ENCODE measurements at regions not wholly inside any gene's neighbourhood (a gene's known extent, or its start where the extent isn't known, plus 50 kb on each side); places are given as distances from the start of the nearest gene placed in this dataset.
"Not testable (repeated sequence)": the region's sequence is repeated elsewhere in the genome, so short reads cannot be mapped to it uniquely, and the experiment has no call there.

DNA sequence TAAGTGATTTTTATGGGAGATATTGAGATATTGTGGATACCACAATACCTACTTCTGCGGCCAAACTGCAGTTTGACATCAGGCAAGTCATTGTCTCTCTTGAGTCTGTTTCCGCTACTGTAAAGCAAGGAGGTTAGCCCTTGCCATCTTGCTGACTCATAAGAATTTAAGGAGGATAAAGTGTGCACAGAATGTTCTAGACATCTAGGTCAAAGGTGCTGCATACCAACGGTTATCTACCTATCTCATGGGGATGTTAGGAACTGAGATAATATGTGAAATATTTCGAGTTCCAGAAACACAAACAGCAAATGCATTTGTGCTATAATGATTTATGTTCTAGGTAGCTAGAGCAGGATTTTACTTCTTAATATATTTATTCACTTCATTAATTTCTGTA lies 211.5 kb upstream of the NR3C2 start:
- in situ Hi-C loops (cut with MboI), result no loop called here
- H3K9ac ChIP-seq, result no peak overlapping the region

DNA sequence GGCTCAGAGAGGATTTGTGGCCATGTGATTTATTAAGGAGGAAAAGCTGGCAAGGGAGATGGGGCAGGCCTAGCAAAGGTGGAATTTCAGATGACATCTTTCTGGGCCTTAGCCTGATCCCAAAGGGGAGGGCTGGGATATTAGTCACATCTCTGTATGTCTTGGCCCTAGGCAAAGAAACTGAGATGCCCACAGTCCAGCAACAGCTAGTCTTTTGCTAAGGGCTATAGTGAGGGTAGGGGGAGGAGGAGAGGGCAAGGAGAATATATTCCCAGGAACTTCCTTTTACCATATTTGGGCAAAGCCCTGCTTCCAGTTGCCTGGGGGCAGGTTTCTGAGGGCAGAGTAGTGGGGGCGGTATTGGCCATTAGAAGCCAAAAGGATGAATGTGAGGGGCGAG lies 209.8 kb upstream of the NR3C2 start:
- H3K4me2 ChIP-seq (ENCODE audit: unreplicated experiment), result no peak overlapping the region

More for the DNA sequence above, 211.5 kb upstream of the NR3C2 start:
- H3K4me1 ChIP-seq (ENCODE audit: insufficient read depth), result no peaks in the 10 kb centered on the region
- no peaks in the 10 kb centered on the region for H3K79me2 ChIP-seq (ENCODE audit: insufficient read depth)
- DNase-seq, result no peak
- H3K27ac ChIP-seq, result no peak overlapping the region
- WGBS, 2 experiments (ENCODE audit: low coverage in 1 of 2, low lambda C conversion rate in 2 of 2, missing lambda C conversion rate in 2 of 2), result 54 to 56% methylated on average over 4 of the region's 4 CpGs
- TF ChIP-seq EZH2phosphoT487 (IDR thresholded peaks at IDR 0.05; ENCODE audit: insufficient read depth, low read depth) (no peak), EZH2 (IDR thresholded peaks at IDR 0.05; ENCODE audit: insufficient read depth, poor library complexity, severe bottlenecking) (no peak)
- no peak overlapping the region for H3K4me3 ChIP-seq
- H4K20me1 ChIP-seq (ENCODE audit: insufficient read depth), result no peaks in the 10 kb centered on the region
- no peaks in the 10 kb centered on the region for H3K9me3 ChIP-seq (ENCODE audit: low read depth)
- no peak overlapping the region for H2AFZ ChIP-seq
- no peak overlapping the region for H3K4me2 ChIP-seq (ENCODE audit: unreplicated experiment)
- H3K36me3 ChIP-seq (ENCODE audit: low read depth), result no peaks in the 10 kb centered on the region
- H3F3A ChIP-seq (ENCODE audit: insufficient read depth), result no peaks in the 10 kb centered on the region
- no peaks in the 10 kb centered on the region for H3K27me3 ChIP-seq (replicated peaks; ENCODE audit: insufficient read depth)
- no peaks in the 10 kb centered on the region for H3K9me2 ChIP-seq (ENCODE audit: insufficient read depth)

DNA sequence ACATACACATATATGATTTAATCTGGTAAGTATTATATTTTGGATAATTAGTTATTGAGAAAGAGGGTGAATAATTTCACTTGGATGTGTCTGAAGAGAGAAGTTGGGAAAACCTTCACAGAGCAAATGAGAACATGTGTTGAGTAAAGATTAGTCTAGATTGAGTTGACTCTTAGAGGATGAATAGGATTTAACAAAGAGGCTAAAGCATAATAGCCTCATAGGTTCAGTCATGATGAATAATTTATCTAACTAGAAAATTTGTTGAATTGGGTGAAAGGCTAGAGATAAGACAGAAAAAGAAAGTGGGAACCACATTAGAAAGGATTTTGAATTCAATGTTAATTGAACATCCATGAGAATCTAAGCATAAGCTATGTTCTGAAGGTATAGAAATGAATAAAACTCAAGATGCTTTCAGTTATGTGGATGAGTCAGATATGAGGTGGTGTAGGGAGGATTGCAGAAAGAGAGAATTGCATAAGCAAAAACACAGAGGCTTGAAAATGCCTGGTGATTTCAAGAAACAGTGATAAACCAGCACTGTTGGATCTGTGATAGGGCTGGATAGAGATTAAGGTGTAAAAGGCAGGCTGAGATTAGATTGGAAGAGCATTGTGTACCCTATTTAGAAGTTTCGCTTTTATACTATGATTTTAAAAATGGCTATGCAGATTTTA lies 207.6 kb upstream of the NR3C2 start:
- H3K4me2 ChIP-seq (ENCODE audit: unreplicated experiment), result no peak overlapping the region
- no peaks in the 10 kb centered on the region for H3K27me3 ChIP-seq (replicated peaks; ENCODE audit: insufficient read depth)
- H3K4me1 ChIP-seq (ENCODE audit: insufficient read depth), result no peaks in the 10 kb centered on the region
- H3K4me3 ChIP-seq, result no peak overlapping the region
- H3K36me3 ChIP-seq (ENCODE audit: low read depth), result no peaks in the 10 kb centered on the region
- H3K79me2 ChIP-seq (ENCODE audit: insufficient read depth), result no peaks in the 10 kb centered on the region
- 48 to 68% methylated on average over 1 of the region's 1 CpG for WGBS, 2 experiments (ENCODE audit: low coverage in 1 of 2, low lambda C conversion rate in 2 of 2, missing lambda C conversion rate in 2 of 2)
- H3F3A ChIP-seq (ENCODE audit: insufficient read depth), result no peaks in the 10 kb centered on the region
- H3K9me2 ChIP-seq (ENCODE audit: insufficient read depth), result no peaks in the 10 kb centered on the region
- no peak overlapping the region for H2AFZ ChIP-seq
- H3K9me3 ChIP-seq (ENCODE audit: low read depth), result no peaks in the 10 kb centered on the region
- in situ Hi-C loops (cut with MboI), result no loop called here
- no peak overlapping the region for H3K27ac ChIP-seq
- H3K9ac ChIP-seq, result no peak overlapping the region
- no peaks in the 10 kb centered on the region for H4K20me1 ChIP-seq (ENCODE audit: insufficient read depth)
- peak; percentile 26 for DNase-seq
- TF ChIP-seq EZH2 (IDR thresholded peaks at IDR 0.05; ENCODE audit: insufficient read depth, poor library complexity, severe bottlenecking), result no peak

More for the DNA sequence above, 209.8 kb upstream of the NR3C2 start:
- in situ Hi-C loops (cut with MboI), result no loop called here
- H3K27ac ChIP-seq, result no peak overlapping the region
- no peak overlapping the region for H2AFZ ChIP-seq
- H3K9ac ChIP-seq, result no peak overlapping the region
- H3F3A ChIP-seq (ENCODE audit: insufficient read depth), result no peaks in the 10 kb centered on the region
- H3K4me1 ChIP-seq (ENCODE audit: insufficient read depth), result no peaks in the 10 kb centered on the region
- TF ChIP-seq EZH2phosphoT487 (IDR thresholded peaks at IDR 0.05; ENCODE audit: insufficient read depth, low read depth), result no peak
- TF ChIP-seq EZH2 (IDR thresholded peaks at IDR 0.05; ENCODE audit: insufficient read depth, poor library complexity, severe bottlenecking), result no peak
- no peaks in the 10 kb centered on the region for H3K36me3 ChIP-seq (ENCODE audit: low read depth)
- DNase-seq, result no peak
- no peaks in the 10 kb centered on the region for H3K9me2 ChIP-seq (ENCODE audit: insufficient read depth)
- 52 to 62% methylated on average over 2 of the region's 2 CpGs for WGBS, 2 experiments (ENCODE audit: low coverage in 1 of 2, low lambda C conversion rate in 2 of 2, missing lambda C conversion rate in 2 of 2)
- no peak overlapping the region for H3K4me3 ChIP-seq
- H3K27me3 ChIP-seq (replicated peaks; ENCODE audit: insufficient read depth), result no peaks in the 10 kb centered on the region
- no peaks in the 10 kb centered on the region for H4K20me1 ChIP-seq (ENCODE audit: insufficient read depth)
- no peaks in the 10 kb centered on the region for H3K79me2 ChIP-seq (ENCODE audit: insufficient read depth)
- H3K9me3 ChIP-seq (ENCODE audit: low read depth), result no peaks in the 10 kb centered on the region

DNA sequence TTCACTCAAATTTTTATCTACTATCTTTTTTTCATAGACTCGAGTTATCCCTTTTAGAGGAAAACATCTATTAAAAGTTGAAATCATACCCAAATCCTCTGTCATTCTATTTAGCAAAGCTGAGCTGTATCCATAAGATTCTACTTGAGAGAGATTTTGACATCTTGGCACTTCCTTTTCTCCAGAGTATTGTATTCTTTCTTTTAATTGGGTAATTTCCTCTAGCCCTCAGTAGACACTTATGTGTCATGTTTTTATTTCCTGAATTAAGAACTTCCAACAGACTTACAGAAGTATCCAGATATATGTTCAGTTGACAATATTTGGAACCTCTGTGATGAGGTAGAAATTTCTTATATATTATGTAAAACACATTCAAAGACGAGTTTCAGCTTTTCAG lies 201.6 kb upstream of the NR3C2 start:
- DNase-seq, result no peak
- Histone ChIP-seq H2AFZ (no peak overlapping the region), H3K4me3 (no peak overlapping the region), H3K9ac (no peak overlapping the region), H3K79me2 (ENCODE audit: insufficient read depth) (no peaks in the 10 kb centered on the region), H4K20me1 (ENCODE audit: insufficient read depth) (no peaks in the 10 kb centered on the region), H3K9me3 (ENCODE audit: low read depth) (no peaks in the 10 kb centered on the region), H3K4me1 (ENCODE audit: insufficient read depth) (no peaks in the 10 kb centered on the region), H3F3A (ENCODE audit: insufficient read depth) (no peaks in the 10 kb centered on the region), H3K27ac (no peak overlapping the region), H3K9me2 (ENCODE audit: insufficient read depth) (no peaks in the 10 kb centered on the region), H3K36me3 (ENCODE audit: low read depth) (no peaks in the 10 kb centered on the region), H3K27me3 (replicated peaks; ENCODE audit: insufficient read depth) (no peaks in the 10 kb centered on the region), H3K4me2 (ENCODE audit: unreplicated experiment) (no peak overlapping the region)
- TF ChIP-seq EZH2phosphoT487 (IDR thresholded peaks at IDR 0.05; ENCODE audit: insufficient read depth, low read depth) (no peak), EZH2 (IDR thresholded peaks at IDR 0.05; ENCODE audit: insufficient read depth, poor library complexity, severe bottlenecking) (no peak)
- in situ Hi-C loops (cut with MboI), result no loop called here
- WGBS, 2 experiments (ENCODE audit: low coverage in 1 of 2, low lambda C conversion rate in 2 of 2, missing lambda C conversion rate in 2 of 2), result 43 to 49% methylated on average over 2 of the region's 2 CpGs

DNA sequence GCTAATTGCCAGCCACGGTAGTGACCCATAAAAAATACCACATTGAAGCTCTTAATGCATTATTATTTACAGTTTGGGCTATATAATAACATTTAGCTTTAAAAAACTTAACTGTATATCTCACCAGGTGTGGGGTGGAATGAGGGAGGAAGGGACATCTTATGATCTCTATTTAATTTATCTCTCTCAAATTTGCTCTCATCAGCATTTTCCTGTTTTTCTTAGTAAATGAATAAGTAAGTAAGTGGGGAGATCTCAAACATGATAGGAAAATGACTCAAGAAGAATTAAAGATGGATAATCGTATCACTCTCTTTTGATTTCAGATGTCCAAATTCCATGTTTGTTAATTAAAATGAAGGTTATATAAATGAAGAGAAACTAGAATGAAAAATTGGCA lies 200.7 kb upstream of the NR3C2 start:
- no peak for TF ChIP-seq EZH2 (IDR thresholded peaks at IDR 0.05; ENCODE audit: insufficient read depth, poor library complexity, severe bottlenecking)
- no peak for TF ChIP-seq EZH2phosphoT487 (IDR thresholded peaks at IDR 0.05; ENCODE audit: insufficient read depth, low read depth)
- Histone ChIP-seq H3K9ac (no peak overlapping the region), H3K4me1 (ENCODE audit: insufficient read depth) (no peaks in the 10 kb centered on the region), H3K4me2 (ENCODE audit: unreplicated experiment) (no peak overlapping the region), H2AFZ (no peak overlapping the region), H3F3A (ENCODE audit: insufficient read depth) (no peaks in the 10 kb centered on the region), H3K4me3 (no peak overlapping the region), H3K27me3 (replicated peaks; ENCODE audit: insufficient read depth) (no peaks in the 10 kb centered on the region), H3K36me3 (ENCODE audit: low read depth) (no peaks in the 10 kb centered on the region), H3K79me2 (ENCODE audit: insufficient read depth) (no peaks in the 10 kb centered on the region), H3K9me3 (ENCODE audit: low read depth) (no peaks in the 10 kb centered on the region), H3K9me2 (ENCODE audit: insufficient read depth) (no peaks in the 10 kb centered on the region), H4K20me1 (ENCODE audit: insufficient read depth) (no peaks in the 10 kb centered on the region), H3K27ac (no peak overlapping the region)
- 29 to 36% methylated on average over 2 of the region's 2 CpGs for WGBS, 2 experiments (ENCODE audit: low coverage in 1 of 2, low lambda C conversion rate in 2 of 2, missing lambda C conversion rate in 2 of 2)
- DNase-seq, result no peak
- in situ Hi-C loops (cut with MboI), result no loop called here

DNA sequence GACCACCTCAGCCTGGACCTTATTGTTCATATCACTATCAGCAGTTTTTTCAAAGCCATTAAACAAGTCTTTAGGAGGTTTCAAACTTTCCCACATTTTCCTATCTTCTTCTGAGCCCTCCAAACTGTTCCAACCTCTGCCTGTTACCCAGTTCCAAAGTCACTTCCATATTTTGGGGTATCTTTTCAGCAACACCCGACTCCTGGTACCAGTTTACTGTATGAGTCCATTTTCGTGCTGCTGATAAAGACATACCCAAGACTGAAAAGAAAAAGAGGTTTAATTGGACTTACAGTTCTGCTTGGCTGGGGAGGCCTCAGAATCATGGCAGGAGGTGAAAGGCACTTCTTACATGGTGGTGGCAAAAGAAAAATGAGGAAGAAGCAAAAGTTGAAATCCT lies 195.9 kb upstream of the NR3C2 start:
- H3K4me3 ChIP-seq; H3K27me3 ChIP-seq (replicated peaks; ENCODE audit: insufficient read depth); H2AFZ ChIP-seq; H3K9me2 ChIP-seq (ENCODE audit: insufficient read depth); H3K27ac ChIP-seq; H3K4me1 ChIP-seq (ENCODE audit: insufficient read depth); H3K36me3 ChIP-seq (ENCODE audit: low read depth); DNase-seq; H4K20me1 ChIP-seq (ENCODE audit: insufficient read depth); H3K4me2 ChIP-seq (ENCODE audit: unreplicated experiment); H3K9me3 ChIP-seq (ENCODE audit: low read depth); in situ Hi-C loops (cut with MboI); H3K9ac ChIP-seq; H3K79me2 ChIP-seq (ENCODE audit: insufficient read depth); H3F3A ChIP-seq (ENCODE audit: insufficient read depth): not testable (repeated sequence)
- 7 to 11% methylated on average over 2 of the region's 2 CpGs for WGBS, 2 experiments (ENCODE audit: low coverage in 1 of 2, low lambda C conversion rate in 2 of 2, missing lambda C conversion rate in 2 of 2)

DNA sequence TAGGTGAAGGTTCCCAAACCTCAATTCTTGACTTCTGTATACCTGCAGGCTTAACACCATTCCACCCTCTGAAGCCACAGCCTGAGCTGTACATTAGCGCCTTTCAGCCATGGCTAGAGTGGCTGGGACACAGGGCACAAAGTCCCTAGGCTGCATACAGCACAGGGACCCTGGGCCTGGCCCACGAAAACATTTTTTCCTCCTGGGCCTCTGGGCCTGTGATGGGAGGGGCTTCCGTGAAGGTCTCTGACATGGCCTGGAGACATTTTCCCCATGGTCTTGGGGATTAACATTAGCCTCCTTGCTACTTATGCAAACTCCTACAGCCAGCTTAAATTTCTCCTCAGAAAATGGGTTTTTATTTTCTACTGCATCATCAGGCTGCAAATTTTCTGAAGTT lies 195.2 kb upstream of the NR3C2 start:
- H3K9me2 ChIP-seq (ENCODE audit: insufficient read depth); H3K4me1 ChIP-seq (ENCODE audit: insufficient read depth); H4K20me1 ChIP-seq (ENCODE audit: insufficient read depth); H3K27ac ChIP-seq; H3K9ac ChIP-seq; H3K4me2 ChIP-seq (ENCODE audit: unreplicated experiment); H3K9me3 ChIP-seq (ENCODE audit: low read depth); DNase-seq; H3F3A ChIP-seq (ENCODE audit: insufficient read depth); H3K36me3 ChIP-seq (ENCODE audit: low read depth); H2AFZ ChIP-seq; H3K27me3 ChIP-seq (replicated peaks; ENCODE audit: insufficient read depth); in situ Hi-C loops (cut with MboI); H3K4me3 ChIP-seq; H3K79me2 ChIP-seq (ENCODE audit: insufficient read depth): not testable (repeated sequence)
- 28% methylated on average over 3 of the region's 3 CpGs for WGBS, 2 experiments (ENCODE audit: low coverage in 1 of 2, low lambda C conversion rate in 2 of 2, missing lambda C conversion rate in 2 of 2)
